Endothelial cell of umbilical vein (primary cell): ENCODE measurements at regions not wholly inside any gene's neighbourhood (a gene's known extent, or its start where the extent isn't known, plus 50 kb on each side); places are given as distances from the start of the nearest gene placed in this dataset.
"Not testable (repeated sequence)": the region's sequence is repeated elsewhere in the genome, so short reads cannot be mapped to it uniquely, and the experiment has no call there.

Experiments
- BruUV-seq: library from RNA; stranded (reverse); fragments of 400-500 nt; replicated peaks from 2 replicates; lab custom pipeline; 2021; lab: Mats Ljungman, UMichigan
- CTCF ChIA-PET: fragments of 300-600, 350-600 bp; sonication (Branson Sonifier 250); formaldehyde crosslinking; loops from one replicate; lab custom pipeline; 2021; ENCODE audit warnings: antibody characterized with exemption, inconsistent platforms; lab: Charles Lee
- POLR2A ChIA-PET: fragments of 300-600, 350-600 bp; sonication (Branson Sonifier 250); formaldehyde crosslinking; loops from one replicate; lab custom pipeline; 2021; ENCODE audit warnings: antibody characterized with exemption, inconsistent platforms; lab: Charles Lee
- DNase-seq: peaks from one replicate; pipeline ENCODE4 v3.0.0-alpha.2; 2011; ENCODE audit warnings: low read depth, low spot score
- FAIRE-seq: peaks from 2 replicates; lab custom pipeline; 2011; peaks lifted over from hg19 to GRCh38; lab: Jason Lieb, UNC
- H2AFZ ChIP-seq: 2 replicates; pipeline ENCODE4 v1.6.0; 2012; ENCODE audit warnings: low read depth, low read length, control low read depth, inconsistent platforms
- H3K27ac ChIP-seq: 2 replicates; pipeline ENCODE4 v1.5.1; 2011; ENCODE audit warnings: low read depth, mild to moderate bottlenecking, control low read depth, low read length, moderate library complexity; ENCODE audit not compliant: insufficient read depth
- H3K27me3 ChIP-seq, 2 experiments: 2 replicates each; pipeline versions ENCODE4 v1.6.0 to v1.6.1; 2011; ENCODE audit warnings: low read length in 2 of 2, mixed read lengths in 1 of 2; ENCODE audit not compliant: control insufficient read depth in 2 of 2, insufficient read depth in 2 of 2
- H3K36me3 ChIP-seq, 2 experiments: 2 replicates in 1 of 2; 3 replicates in 1 of 2; pipeline ENCODE4 v1.5.1; 2011; ENCODE audit warnings: low read length in 2 of 2, mild to moderate bottlenecking in 1 of 2, moderate library complexity in 1 of 2; ENCODE audit not compliant: control insufficient read depth in 2 of 2, insufficient read depth in 2 of 2; ENCODE audit errors: extremely low read depth in 1 of 2
- H3K4me1 ChIP-seq: 3 replicates; pipeline ENCODE4 v1.5.1; 2011; ENCODE audit warnings: mild to moderate bottlenecking, low read length; ENCODE audit not compliant: control insufficient read depth, insufficient read depth; ENCODE audit errors: extremely low read depth
- H3K4me2 ChIP-seq: 2 replicates; pipeline ENCODE4 v1.6.1; 2011; ENCODE audit warnings: low read length, control low read depth, mixed read lengths; ENCODE audit not compliant: insufficient read depth
- H3K4me3 ChIP-seq, 3 experiments: fragments of 200-600 bp in 1 of 3; sonication (generic), shearing (Covaris generic) in 1 of 3; replicated peaks in 1 of 3; 2 replicates each; pipeline ENCODE4 v1.5.1; 2011 to 2016; ENCODE audit warnings: control low read depth in 3 of 3, low read length in 3 of 3, mild to moderate bottlenecking in 2 of 3, inconsistent platforms in 1 of 3, low read depth in 1 of 3, moderate library complexity in 1 of 3; ENCODE audit not compliant: insufficient read depth in 1 of 3
- H3K79me2 ChIP-seq: 2 replicates; pipeline ENCODE4 v1.6.0; 2012; ENCODE audit warnings: low read length, inconsistent platforms; ENCODE audit not compliant: control insufficient read depth, insufficient read depth
- H3K9ac ChIP-seq: replicated peaks from 2 replicates; pipeline ENCODE3; 2011; ENCODE audit warnings: low read length, control low read depth; ENCODE audit not compliant: insufficient read depth; ENCODE audit errors: extremely low read depth
- H3K9me1 ChIP-seq: replicated peaks from 3 replicates; pipeline ENCODE4 v1.6.0; 2011; ENCODE audit warnings: mild to moderate bottlenecking, low read length; ENCODE audit not compliant: control insufficient read depth, insufficient read depth; ENCODE audit errors: extremely low read depth
- H3K9me3 ChIP-seq: replicated peaks from 2 replicates; pipeline ENCODE4 v1.5.1; 2012; ENCODE audit warnings: low read length, inconsistent platforms; ENCODE audit not compliant: control insufficient read depth, insufficient read depth
- H4K20me1 ChIP-seq: replicated peaks from 2 replicates; pipeline ENCODE3; 2011; ENCODE audit warnings: mild to moderate bottlenecking, low read length; ENCODE audit not compliant: control insufficient read depth, insufficient read depth; ENCODE audit errors: extremely low read depth
- CTCF ChIP-seq, 2 donors: IDR thresholded peaks; 1 replicate in 1 of 2; 2 replicates in 1 of 2; pipeline ENCODE4 v1.5.1; 2011; ENCODE audit warnings: low read length in 2 of 2, mild to moderate bottlenecking in 2 of 2, moderate library complexity in 2 of 2, control low read depth in 1 of 2, inconsistent platforms in 1 of 2, low read depth in 1 of 2; ENCODE audit not compliant: insufficient read depth in 1 of 2; ENCODE audit errors: extremely low read depth in 1 of 2
- EZH2 ChIP-seq: IDR thresholded peaks from 2 replicates; pipeline ENCODE4 v1.6.1; 2012; ENCODE audit warnings: borderline replicate concordance, low read depth, mild to moderate bottlenecking, moderate library complexity, low read length, inconsistent platforms; ENCODE audit not compliant: severe bottlenecking
- FOS ChIP-seq: IDR thresholded peaks from 2 replicates; pipeline ENCODE4 v1.6.1; 2011; ENCODE audit warnings: mild to moderate bottlenecking, low read length, moderate library complexity, borderline replicate concordance; ENCODE audit not compliant: insufficient read depth
- GATA2 ChIP-seq: IDR thresholded peaks from 2 replicates; pipeline ENCODE4 v1.7.0; 2011; ENCODE audit warnings: low read depth, mild to moderate bottlenecking, moderate library complexity, mixed read lengths, low read length; ENCODE audit not compliant: insufficient read length, insufficient read depth
- JUN ChIP-seq: IDR thresholded peaks from 2 replicates; pipeline ENCODE4 v1.6.1; 2011; ENCODE audit warnings: borderline replicate concordance, low read depth; ENCODE audit not compliant: insufficient read length, insufficient read depth
- MAX ChIP-seq: IDR thresholded peaks from 2 replicates; pipeline ENCODE4 v1.6.1; 2011; ENCODE audit not compliant: insufficient read depth, insufficient read length
- MYC ChIP-seq: IDR thresholded peaks from one replicate; pipeline ENCODE4 v1.6.1; 2011; ENCODE audit warnings: mild to moderate bottlenecking, low read depth, low read length
- POLR2A ChIP-seq: IDR thresholded peaks from 2 replicates; pipeline ENCODE4 v1.6.1; 2012; ENCODE audit warnings: low read depth, mild to moderate bottlenecking, control low read depth, low read length
- POLR2AphosphoS5 ChIP-seq: IDR thresholded peaks from 2 replicates; pipeline ENCODE4 v1.6.1; 2012; ENCODE audit warnings: low read depth, mild to moderate bottlenecking, control low read depth, low read length, moderate library complexity; ENCODE audit not compliant: insufficient read depth
- dilution Hi-C: fragments of 300-500 bp; cut with MboI; formaldehyde crosslinking; loops from one replicate; pipeline ENCODE4 v1.15.0; 2019; ENCODE audit warnings: low sequenced_read_pairs; ENCODE audit not compliant: extremely low pct_ligation_motif_present
- intact Hi-C: fragments of 100-400 bp; cut with micrococcal nuclease; formaldehyde crosslinking; loops from one replicate; pipeline ENCODE4 v1.10.0; 2022

GRCh38 chr14:48261436-48261835 is 586.0 kb upstream of the MDGA2 start:
- H3K4me2 ChIP-seq = no peak overlapping the region
- POLR2A ChIA-PET = no interaction called here
- H3K9ac ChIP-seq = no peak overlapping the region
- no peak for DNase-seq
- no peaks in the 10 kb centered on the region for H3K27me3 ChIP-seq
- H3K36me3 ChIP-seq = no peaks in the 10 kb centered on the region
- no peaks in the 10 kb centered on the region for H3K4me1 ChIP-seq
- no peak for FAIRE-seq
- CTCF ChIA-PET = no interaction called here
- no TSS peak for BruUV-seq
- H3K4me3 ChIP-seq = no peak overlapping the region
- TF ChIP-seq GATA2 = no peak
- TF ChIP-seq JUN = no peak
- no peak for TF ChIP-seq EZH2
- TF ChIP-seq POLR2A = no peak
- no peak for TF ChIP-seq FOS
- TF ChIP-seq CTCF (IDR thresholded peaks at IDR 0.05; ENCODE audit: extremely low read depth in 1 of 2, insufficient read depth in 1 of 2, low read depth in 1 of 2, low read length in 2 of 2) = no peak
- no peak for TF ChIP-seq MYC
- no peak for TF ChIP-seq MAX
- TF ChIP-seq POLR2AphosphoS5 = no peak
- no peaks in the 10 kb centered on the region for H3K9me1 ChIP-seq
- no peaks in the 10 kb centered on the region for H3K9me3 ChIP-seq
- no peak overlapping the region for H2AFZ ChIP-seq
- H3K79me2 ChIP-seq = no peaks in the 10 kb centered on the region
- intact Hi-C loops (no loop called here), dilution Hi-C loops (no loop called here)
- no peaks in the 10 kb centered on the region for H4K20me1 ChIP-seq
- H3K27ac ChIP-seq = no peak overlapping the region

- H3K36me3 ChIP-seq, H3K9ac ChIP-seq, H3K4me3 ChIP-seq, H2AFZ ChIP-seq, H3K9me1 ChIP-seq, H4K20me1 ChIP-seq, dilution Hi-C loops, H3K9me3 ChIP-seq, H3K4me1 ChIP-seq, DNase-seq, H3K27ac ChIP-seq, H3K27me3 ChIP-seq, FAIRE-seq, POLR2A ChIA-PET, BruUV-seq, H3K4me2 ChIP-seq, CTCF ChIA-PET, H3K79me2 ChIP-seq, intact Hi-C loops: not testable (repeated sequence)
Measured at GRCh38 chr14:48260394-48261295, 585.2 kb upstream of the MDGA2 start.
